Neural cell (in vitro differentiated cells): ENCODE measurements at regions not wholly inside any gene's neighbourhood (a gene's known extent, or its start where the extent isn't known, plus 50 kb on each side); places are given as distances from the start of the nearest gene placed in this dataset.
"Not testable (repeated sequence)": the region's sequence is repeated elsewhere in the genome, so short reads cannot be mapped to it uniquely, and the experiment has no call there.

Experiments used
- POLR2AphosphoS5 ChIP-seq: IDR thresholded peaks from 2 replicates; pipeline ENCODE4 v1.6.1; 2012
- RAD21 ChIP-seq: fragments of 450-650 bp; conservative IDR thresholded peaks from 2 replicates; pipeline ENCODE4 v1.6.1; 2014; ENCODE audit warnings: antibody characterized with exemption, mild to moderate bottlenecking, moderate library complexity
- TF ChIP-seq, protein P1 (sequence below): fragments of 450-650 bp; IDR thresholded peaks from 2 replicates; pipeline ENCODE4 v1.5.1; 2014; ENCODE audit warnings: antibody characterized with exemption, mild to moderate bottlenecking, moderate library complexity; ENCODE audit not compliant: poor library complexity, severe bottlenecking

GRCh38 chr10:61192589-61192988 lies 248.6 kb upstream of the RHOBTB1 start:
- TF ChIP-seq, protein P1, sequence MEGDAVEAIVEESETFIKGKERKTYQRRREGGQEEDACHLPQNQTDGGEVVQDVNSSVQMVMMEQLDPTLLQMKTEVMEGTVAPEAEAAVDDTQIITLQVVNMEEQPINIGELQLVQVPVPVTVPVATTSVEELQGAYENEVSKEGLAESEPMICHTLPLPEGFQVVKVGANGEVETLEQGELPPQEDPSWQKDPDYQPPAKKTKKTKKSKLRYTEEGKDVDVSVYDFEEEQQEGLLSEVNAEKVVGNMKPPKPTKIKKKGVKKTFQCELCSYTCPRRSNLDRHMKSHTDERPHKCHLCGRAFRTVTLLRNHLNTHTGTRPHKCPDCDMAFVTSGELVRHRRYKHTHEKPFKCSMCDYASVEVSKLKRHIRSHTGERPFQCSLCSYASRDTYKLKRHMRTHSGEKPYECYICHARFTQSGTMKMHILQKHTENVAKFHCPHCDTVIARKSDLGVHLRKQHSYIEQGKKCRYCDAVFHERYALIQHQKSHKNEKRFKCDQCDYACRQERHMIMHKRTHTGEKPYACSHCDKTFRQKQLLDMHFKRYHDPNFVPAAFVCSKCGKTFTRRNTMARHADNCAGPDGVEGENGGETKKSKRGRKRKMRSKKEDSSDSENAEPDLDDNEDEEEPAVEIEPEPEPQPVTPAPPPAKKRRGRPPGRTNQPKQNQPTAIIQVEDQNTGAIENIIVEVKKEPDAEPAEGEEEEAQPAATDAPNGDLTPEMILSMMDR: not testable (repeated sequence)
- TF ChIP-seq RAD21, POLR2AphosphoS5: not testable (repeated sequence)
